ENCODE measurements at regions not wholly inside any gene's neighbourhood (a gene's known extent, or its start where the extent isn't known, plus 50 kb on each side); places are given as distances from the start of the nearest gene placed in this dataset.
A peak's percentile ranks its signal among the peaks of the same experiment; 100 is the strongest.

- no peaks in the 10 kb centered on the region for H3K4me1 ChIP-seq
- no peak overlapping the region for H3K27ac ChIP-seq
- H3K4me3 ChIP-seq: no peak overlapping the region
- intact Hi-C loops (cut with DNase I): no loop called here
- 70 to 84% methylated on average over 2 of the region's 2 CpGs for WGBS, 2 donors
- ATAC-seq (no peak), DNase-seq (no peak)
- TF ChIP-seq CTCF (IDR thresholded peaks at IDR 0.05) (no peak), POLR2A (IDR thresholded peaks at IDR 0.05) (no peak)
- no peaks in the 10 kb centered on the region for H3K27me3 ChIP-seq
- no peaks in the 10 kb centered on the region for H3K9me3 ChIP-seq
- no peaks in the 10 kb centered on the region for H3K36me3 ChIP-seq (replicated peaks in 1 of 2; ENCODE audit: insufficient read depth in 1 of 2, low read depth in 2 of 2)
These were observed 511.8 kb upstream of the JARID2 start for GRCh38 chr6:14734052-14734415.

GRCh38 chr6:14734416-14735340 is 511.2 kb upstream of the JARID2 start:
- no peaks in the 10 kb centered on the region for H3K4me1 ChIP-seq
- H3K27ac ChIP-seq: peak overlapping the region in 1 of 4 donors; percentile 10
- WGBS, 2 donors: 52 to 76% methylated on average over 5 of the region's 5 CpGs
- intact Hi-C loops (cut with DNase I): no loop called here
- no peaks in the 10 kb centered on the region for H3K36me3 ChIP-seq (replicated peaks in 1 of 2; ENCODE audit: insufficient read depth in 1 of 2, low read depth in 2 of 2)
- TF ChIP-seq POLR2A (IDR thresholded peaks at IDR 0.05): no peak
- TF ChIP-seq CTCF (IDR thresholded peaks at IDR 0.05): no peak
- no peak overlapping the region for H3K4me3 ChIP-seq
- H3K9me3 ChIP-seq: no peaks in the 10 kb centered on the region
- H3K27me3 ChIP-seq: no peaks in the 10 kb centered on the region
- DNase-seq: peak in 1 of 4 donors; percentile 47
- no peak for ATAC-seq

GRCh38 chr6:14735956-14736486 is 509.8 kb upstream of the JARID2 start:
- ATAC-seq (no peak), DNase-seq (no peak)
- Histone ChIP-seq H3K27me3 (no peaks in the 10 kb centered on the region), H3K27ac (no peak overlapping the region), H3K9me3 (no peaks in the 10 kb centered on the region), H3K36me3 (replicated peaks in 1 of 2; ENCODE audit: insufficient read depth in 1 of 2, low read depth in 2 of 2) (no peaks in the 10 kb centered on the region), H3K4me3 (no peak overlapping the region), H3K4me1 (no peaks in the 10 kb centered on the region)
- intact Hi-C loops (cut with DNase I): no loop called here
- 47 to 63% methylated on average over 1 of the region's 1 CpG for WGBS, 2 donors
- TF ChIP-seq POLR2A (IDR thresholded peaks at IDR 0.05): no peak
- no peak for TF ChIP-seq CTCF (IDR thresholded peaks at IDR 0.05)

GRCh38 chr6:14736554-14736953 is 509.3 kb upstream of the JARID2 start:
- Histone ChIP-seq H3K4me3 (no peak overlapping the region), H3K36me3 (replicated peaks in 1 of 2; ENCODE audit: insufficient read depth in 1 of 2, low read depth in 2 of 2) (no peaks in the 10 kb centered on the region), H3K27me3 (no peaks in the 10 kb centered on the region), H3K27ac (no peak overlapping the region), H3K4me1 (no peaks in the 10 kb centered on the region), H3K9me3 (no peaks in the 10 kb centered on the region)
- TF ChIP-seq CTCF (IDR thresholded peaks at IDR 0.05): no peak
- TF ChIP-seq POLR2A (IDR thresholded peaks at IDR 0.05): no peak
- ATAC-seq (no peak), DNase-seq (no peak)
- WGBS, 2 donors: 47 to 51% methylated on average over 2 of the region's 2 CpGs
- intact Hi-C loops (cut with DNase I): no loop called here

Data from body of pancreas (tissue), 4 donors.